ENCODE measurements at regions not wholly inside any gene's neighbourhood (a gene's known extent, or its start where the extent isn't known, plus 50 kb on each side); places are given as distances from the start of the nearest gene placed in this dataset.

DNA sequence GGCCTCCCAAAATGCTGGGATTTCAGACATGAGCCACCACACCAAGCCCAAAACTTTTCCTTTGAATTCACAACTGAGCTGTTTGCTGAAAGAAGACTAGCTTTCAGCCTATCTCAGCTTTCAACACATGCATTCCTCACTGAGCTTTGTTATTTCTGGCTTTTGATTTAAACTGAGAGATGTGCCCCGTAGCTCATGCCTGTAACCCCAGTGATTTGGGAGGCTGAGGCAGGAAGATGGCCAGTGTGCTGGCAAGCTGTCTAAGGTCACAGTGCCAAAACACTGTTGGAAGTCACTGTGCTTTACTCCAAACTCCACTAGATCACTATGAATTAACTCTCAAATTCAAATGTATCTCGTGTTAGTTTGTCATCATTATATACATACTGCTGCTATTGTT is 779.5 kb downstream of the TRIML1 start:
- no peak overlapping the region for H2BK15ac ChIP-seq (ENCODE audit: low read length)
- no peak overlapping the region for H3K14ac ChIP-seq (ENCODE audit: low read length)
- no peak overlapping the region for H3K27ac ChIP-seq (replicated peaks; ENCODE audit: low read length)
- DNase-seq (ENCODE audit: low spot score): no peak
- no peaks in the 10 kb centered on the region for H3K79me1 ChIP-seq (ENCODE audit: low read depth, low read length)
- no peak overlapping the region for H4K8ac ChIP-seq (ENCODE audit: low read depth, low read length)
- H3K9ac ChIP-seq (ENCODE audit: low read depth, low read length, poor library complexity): no peak overlapping the region
- no peak overlapping the region for H2AFZ ChIP-seq (ENCODE audit: low read length)
- no peak overlapping the region for H2BK12ac ChIP-seq (ENCODE audit: low read length)
- no peaks in the 10 kb centered on the region for H3K4me1 ChIP-seq (ENCODE audit: control insufficient read depth in 2 of 2, insufficient read depth in 1 of 2, low read depth in 1 of 2, low read length in 2 of 2)
- no peak overlapping the region for H2BK5ac ChIP-seq (ENCODE audit: low read length)
- no peak overlapping the region for H3K4me2 ChIP-seq (ENCODE audit: insufficient read depth, low read length, poor library complexity, severe bottlenecking)
- H3K4me3 ChIP-seq (ENCODE audit: low read length in 2 of 2): no peak overlapping the region
- H3K23ac ChIP-seq (ENCODE audit: low read depth, low read length, poor library complexity): no peak overlapping the region
- no peaks in the 10 kb centered on the region for H3K27me3 ChIP-seq (ENCODE audit: control insufficient read depth in 3 of 3, insufficient read depth in 3 of 3, low read depth in 1 of 3, low read length in 3 of 3)
- H3K36me3 ChIP-seq (replicated peaks in 1 of 2; ENCODE audit: control insufficient read depth in 2 of 2, insufficient read depth in 2 of 2, low read length in 2 of 2): no peaks in the 10 kb centered on the region
- no peak overlapping the region for H4K91ac ChIP-seq (ENCODE audit: low read depth, low read length, poor library complexity)
- no peak overlapping the region for H2AK5ac ChIP-seq (ENCODE audit: low read depth, low read length)
- no peak overlapping the region for H3K18ac ChIP-seq (ENCODE audit: low read length)
- no CpG with 5 or more reads among the region's 2 CpGs for WGBS, 2 donors (ENCODE audit: extremely low coverage in 2 of 2, insufficient read length in 2 of 2, insufficient replicate concordance in 1 of 2)
- H3K9me3 ChIP-seq (replicated peaks in 1 of 2; ENCODE audit: control insufficient read depth in 2 of 2, insufficient read depth in 1 of 2, low read depth in 1 of 2, low read length in 2 of 2): peaks cover 0 to 14% of the 10 kb centered on the region in 2 donors
- H3K4ac ChIP-seq (ENCODE audit: low read length): no peak overlapping the region
- H2BK120ac ChIP-seq (ENCODE audit: low read depth, low read length): no peak overlapping the region

DNA sequence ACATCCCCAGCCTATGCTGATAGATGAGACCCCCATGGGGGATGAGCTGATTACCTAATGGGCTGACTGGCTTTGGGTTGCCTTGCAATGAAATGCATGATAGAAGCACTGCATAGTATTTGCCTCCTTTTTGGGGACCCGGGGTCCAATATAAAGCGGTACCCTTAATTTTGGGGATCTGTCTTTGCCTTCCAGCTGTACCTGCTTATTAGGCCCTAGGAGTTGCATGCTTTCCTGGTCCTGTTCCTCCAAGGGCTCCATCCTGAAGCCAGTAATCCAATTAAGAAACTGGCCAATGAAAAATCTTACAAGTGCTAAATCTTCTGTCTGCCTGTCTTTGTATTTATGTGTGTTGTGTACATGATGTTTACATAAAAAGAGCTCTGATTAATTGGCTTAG is 791.6 kb downstream of the TRIML1 start:
- H2BK15ac ChIP-seq (ENCODE audit: low read length): no peak overlapping the region
- no peak overlapping the region for H2AK5ac ChIP-seq (ENCODE audit: low read depth, low read length)
- H3K14ac ChIP-seq (ENCODE audit: low read length): no peak overlapping the region
- H4K8ac ChIP-seq (ENCODE audit: low read depth, low read length): no peak overlapping the region
- H3K9ac ChIP-seq (ENCODE audit: low read depth, low read length, poor library complexity): no peak overlapping the region
- no peak overlapping the region for H4K91ac ChIP-seq (ENCODE audit: low read depth, low read length, poor library complexity)
- no peak overlapping the region for H3K4ac ChIP-seq (ENCODE audit: low read length)
- H2BK120ac ChIP-seq (ENCODE audit: low read depth, low read length): no peak overlapping the region
- no peak overlapping the region for H3K18ac ChIP-seq (ENCODE audit: low read length)
- H2AFZ ChIP-seq (ENCODE audit: low read length): no peak overlapping the region
- no peaks in the 10 kb centered on the region for H3K27me3 ChIP-seq (ENCODE audit: control insufficient read depth in 3 of 3, insufficient read depth in 3 of 3, low read depth in 1 of 3, low read length in 3 of 3)
- H3K36me3 ChIP-seq (replicated peaks in 1 of 2; ENCODE audit: control insufficient read depth in 2 of 2, insufficient read depth in 2 of 2, low read length in 2 of 2): no peaks in the 10 kb centered on the region
- no peak overlapping the region for H3K4me3 ChIP-seq (ENCODE audit: low read length in 2 of 2)
- H2BK5ac ChIP-seq (ENCODE audit: low read length): no peak overlapping the region
- no peaks in the 10 kb centered on the region for H3K4me1 ChIP-seq (ENCODE audit: control insufficient read depth in 2 of 2, insufficient read depth in 1 of 2, low read depth in 1 of 2, low read length in 2 of 2)
- peak; percentile 15 for DNase-seq (ENCODE audit: low spot score)
- no peaks in the 10 kb centered on the region for H3K79me1 ChIP-seq (ENCODE audit: low read depth, low read length)
- H3K23ac ChIP-seq (ENCODE audit: low read depth, low read length, poor library complexity): no peak overlapping the region
- WGBS, 2 donors (ENCODE audit: extremely low coverage in 2 of 2, insufficient read length in 2 of 2, insufficient replicate concordance in 1 of 2): no CpG with 5 or more reads among the region's 2 CpGs
- no peak overlapping the region for H2BK12ac ChIP-seq (ENCODE audit: low read length)
- no peak overlapping the region for H3K27ac ChIP-seq (replicated peaks; ENCODE audit: low read length)
- peaks cover 0 to 7% of the 10 kb centered on the region in 2 donors for H3K9me3 ChIP-seq (replicated peaks in 1 of 2; ENCODE audit: control insufficient read depth in 2 of 2, insufficient read depth in 1 of 2, low read depth in 1 of 2, low read length in 2 of 2)
- H3K4me2 ChIP-seq (ENCODE audit: insufficient read depth, low read length, poor library complexity, severe bottlenecking): no peak overlapping the region

DNA sequence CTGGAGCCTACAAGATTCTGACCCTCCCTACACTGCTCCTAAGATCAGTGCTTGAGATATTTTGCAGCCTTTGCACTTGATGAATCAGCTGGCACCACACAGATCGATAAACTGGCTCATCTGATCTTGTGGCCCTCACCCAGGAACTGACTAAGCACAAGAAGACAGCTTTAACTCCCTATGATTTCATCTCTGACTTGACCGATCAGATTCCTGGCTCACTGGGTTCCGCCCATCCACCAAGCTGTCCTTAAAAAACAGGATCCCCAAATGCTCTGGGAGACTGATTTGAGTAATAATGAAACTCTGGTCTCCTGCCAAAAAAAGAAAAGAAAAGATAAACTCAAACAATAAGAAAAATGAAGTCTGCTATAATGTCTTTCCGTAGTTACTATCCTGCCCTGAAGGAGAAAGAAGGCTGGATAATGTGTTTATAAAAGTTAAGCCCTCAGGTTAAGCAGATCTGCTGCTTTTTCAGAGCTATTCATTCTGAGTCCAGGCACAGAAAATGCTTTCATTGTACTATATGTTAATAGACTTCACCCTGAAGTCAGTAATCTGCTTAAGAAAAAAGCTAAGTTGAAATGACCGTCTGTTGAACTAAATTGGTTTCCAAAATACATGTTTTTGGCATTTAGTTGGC is 795.2 kb downstream of the TRIML1 start:
- H4K8ac ChIP-seq (ENCODE audit: low read depth, low read length): no peak overlapping the region
- H3K4ac ChIP-seq (ENCODE audit: low read length): no peak overlapping the region
- H2BK12ac ChIP-seq (ENCODE audit: low read length): no peak overlapping the region
- no peak overlapping the region for H2AFZ ChIP-seq (ENCODE audit: low read length)
- H3K4me3 ChIP-seq (ENCODE audit: low read length in 2 of 2): no peak overlapping the region
- no peaks in the 10 kb centered on the region for H3K36me3 ChIP-seq (replicated peaks in 1 of 2; ENCODE audit: control insufficient read depth in 2 of 2, insufficient read depth in 2 of 2, low read length in 2 of 2)
- DNase-seq (ENCODE audit: low spot score): no peak
- H3K14ac ChIP-seq (ENCODE audit: low read length): no peak overlapping the region
- no peak overlapping the region for H4K91ac ChIP-seq (ENCODE audit: low read depth, low read length, poor library complexity)
- H3K18ac ChIP-seq (ENCODE audit: low read length): no peak overlapping the region
- H2BK120ac ChIP-seq (ENCODE audit: low read depth, low read length): no peak overlapping the region
- H3K9me3 ChIP-seq (replicated peaks in 1 of 2; ENCODE audit: control insufficient read depth in 2 of 2, insufficient read depth in 1 of 2, low read depth in 1 of 2, low read length in 2 of 2): peaks cover 0 to 6% of the 10 kb centered on the region in 2 donors
- no peak overlapping the region for H3K27ac ChIP-seq (replicated peaks; ENCODE audit: low read length)
- no peak overlapping the region for H3K4me2 ChIP-seq (ENCODE audit: insufficient read depth, low read length, poor library complexity, severe bottlenecking)
- no peak overlapping the region for H2AK5ac ChIP-seq (ENCODE audit: low read depth, low read length)
- no peak overlapping the region for H3K9ac ChIP-seq (ENCODE audit: low read depth, low read length, poor library complexity)
- H3K79me1 ChIP-seq (ENCODE audit: low read depth, low read length): no peaks in the 10 kb centered on the region
- H3K27me3 ChIP-seq (ENCODE audit: control insufficient read depth in 3 of 3, insufficient read depth in 3 of 3, low read depth in 1 of 3, low read length in 3 of 3): no peaks in the 10 kb centered on the region
- H3K4me1 ChIP-seq (ENCODE audit: control insufficient read depth in 2 of 2, insufficient read depth in 1 of 2, low read depth in 1 of 2, low read length in 2 of 2): no peaks in the 10 kb centered on the region
- H2BK5ac ChIP-seq (ENCODE audit: low read length): no peak overlapping the region
- no peak overlapping the region for H2BK15ac ChIP-seq (ENCODE audit: low read length)
- WGBS, 2 donors (ENCODE audit: extremely low coverage in 2 of 2, insufficient read length in 2 of 2, insufficient replicate concordance in 1 of 2): no CpG with 5 or more reads among the region's 5 CpGs
- no peak overlapping the region for H3K23ac ChIP-seq (ENCODE audit: low read depth, low read length, poor library complexity)

DNA sequence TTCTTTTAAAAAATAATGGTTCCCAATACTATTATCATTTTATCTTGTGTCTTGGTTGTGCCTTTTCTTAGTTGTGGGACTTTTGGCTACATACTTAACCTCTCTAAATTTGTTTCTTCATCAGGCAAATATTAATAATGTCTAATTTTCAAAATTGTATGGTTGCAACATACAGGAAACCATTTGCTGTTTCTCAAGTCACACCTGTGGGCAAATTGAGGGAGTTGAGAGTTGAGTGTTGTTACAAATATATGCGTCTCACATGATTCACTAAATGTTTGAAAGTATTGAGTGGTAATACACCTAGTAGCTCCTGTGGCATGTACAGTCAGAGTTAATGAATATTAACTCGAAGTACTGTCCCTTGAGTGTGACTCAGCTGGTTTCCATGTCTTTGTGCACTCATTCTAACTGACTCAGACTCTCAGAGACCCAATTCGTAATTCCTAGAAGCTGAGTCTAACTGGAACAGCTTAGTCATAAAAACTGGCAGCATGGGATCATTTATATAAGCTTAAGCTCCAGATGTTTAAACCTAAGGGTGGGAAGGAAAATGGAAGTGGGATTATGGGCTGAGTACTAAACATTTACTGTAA is 802.4 kb downstream of the TRIML1 start:
- H3K23ac ChIP-seq (ENCODE audit: low read depth, low read length, poor library complexity): no peak overlapping the region
- no peak overlapping the region for H4K8ac ChIP-seq (ENCODE audit: low read depth, low read length)
- no peak overlapping the region for H3K27ac ChIP-seq (replicated peaks; ENCODE audit: low read length)
- no peaks in the 10 kb centered on the region for H3K9me3 ChIP-seq (replicated peaks in 1 of 2; ENCODE audit: control insufficient read depth in 2 of 2, insufficient read depth in 1 of 2, low read depth in 1 of 2, low read length in 2 of 2)
- H3K4ac ChIP-seq (ENCODE audit: low read length): no peak overlapping the region
- H3K4me3 ChIP-seq (ENCODE audit: low read length in 2 of 2): no peak overlapping the region
- no peak overlapping the region for H3K9ac ChIP-seq (ENCODE audit: low read depth, low read length, poor library complexity)
- H2BK120ac ChIP-seq (ENCODE audit: low read depth, low read length): no peak overlapping the region
- H3K79me1 ChIP-seq (ENCODE audit: low read depth, low read length): no peaks in the 10 kb centered on the region
- H2AK5ac ChIP-seq (ENCODE audit: low read depth, low read length): no peak overlapping the region
- H3K14ac ChIP-seq (ENCODE audit: low read length): no peak overlapping the region
- no peak overlapping the region for H2BK12ac ChIP-seq (ENCODE audit: low read length)
- no peak for DNase-seq (ENCODE audit: low spot score)
- no peak overlapping the region for H2BK5ac ChIP-seq (ENCODE audit: low read length)
- no CpG with 5 or more reads among the region's 3 CpGs for WGBS, 2 donors (ENCODE audit: extremely low coverage in 2 of 2, insufficient read length in 2 of 2, insufficient replicate concordance in 1 of 2)
- H3K4me2 ChIP-seq (ENCODE audit: insufficient read depth, low read length, poor library complexity, severe bottlenecking): no peak overlapping the region
- H3K27me3 ChIP-seq (ENCODE audit: control insufficient read depth in 3 of 3, insufficient read depth in 3 of 3, low read depth in 1 of 3, low read length in 3 of 3): no peaks in the 10 kb centered on the region
- no peak overlapping the region for H4K91ac ChIP-seq (ENCODE audit: low read depth, low read length, poor library complexity)
- no peak overlapping the region for H2BK15ac ChIP-seq (ENCODE audit: low read length)
- no peaks in the 10 kb centered on the region for H3K36me3 ChIP-seq (replicated peaks in 1 of 2; ENCODE audit: control insufficient read depth in 2 of 2, insufficient read depth in 2 of 2, low read length in 2 of 2)
- no peak overlapping the region for H3K18ac ChIP-seq (ENCODE audit: low read length)
- no peak overlapping the region for H2AFZ ChIP-seq (ENCODE audit: low read length)
- H3K4me1 ChIP-seq (ENCODE audit: control insufficient read depth in 2 of 2, insufficient read depth in 1 of 2, low read depth in 1 of 2, low read length in 2 of 2): no peaks in the 10 kb centered on the region

Data from neuronal stem cell (in vitro differentiated cells).